ENCODE measurements at regions not wholly inside any gene's neighbourhood (a gene's known extent, or its start where the extent isn't known, plus 50 kb on each side); places are given as distances from the start of the nearest gene placed in this dataset.

- WGBS, result 15% methylated on average over 14 of the region's 14 CpGs
- DNase-seq (ENCODE audit: low spot score), result no peak
- peak overlapping the region; percentile 5 to 25 for H3K27ac ChIP-seq (ENCODE audit: low read depth in 1 of 2, low read length in 2 of 2)
- peaks cover 0 to 6% (median 1%) of the 10 kb centered on the region in 4 donors for H3K4me1 ChIP-seq (ENCODE audit: control insufficient read depth in 4 of 4, insufficient read depth in 4 of 4, low read length in 3 of 4)
- peak overlapping the region; percentile 51 to 62 (median 60) for H3K4me3 ChIP-seq (ENCODE audit: low read depth in 1 of 3, low read length in 3 of 3)
- no peaks in the 10 kb centered on the region for H3K27me3 ChIP-seq (ENCODE audit: control insufficient read depth in 4 of 4, insufficient read depth in 4 of 4, low read length in 3 of 4)
- TF ChIP-seq FOXA2 (IDR thresholded peaks at IDR 0.05) (no peak), ZBTB33 (IDR thresholded peaks at IDR 0.05) (no peak), HNF4G (IDR thresholded peaks at IDR 0.05) (no peak)
- peak overlapping the region; percentile 4 to 13 for H3K9ac ChIP-seq (ENCODE audit: low read depth in 1 of 2, low read length in 2 of 2)
- H3K9me3 ChIP-seq (ENCODE audit: control insufficient read depth in 4 of 4, low read length in 3 of 4), result no peaks in the 10 kb centered on the region
- H3K36me3 ChIP-seq (ENCODE audit: control insufficient read depth in 4 of 4, insufficient read depth in 3 of 4, low read depth in 1 of 4, low read length in 3 of 4), result no peaks in the 10 kb centered on the region
These were observed 355.5 kb downstream of the LMO4 start for GRCh38 chr1:87684194-87684593.

- H3K4me1 ChIP-seq (ENCODE audit: control insufficient read depth in 4 of 4, insufficient read depth in 4 of 4, low read length in 3 of 4), result peaks cover 0 to 6% (median 1%) of the 10 kb centered on the region in 4 donors
- no peaks in the 10 kb centered on the region for H3K9me3 ChIP-seq (ENCODE audit: control insufficient read depth in 4 of 4, low read length in 3 of 4)
- no peak for DNase-seq (ENCODE audit: low spot score)
- H3K27me3 ChIP-seq (ENCODE audit: control insufficient read depth in 4 of 4, insufficient read depth in 4 of 4, low read length in 3 of 4), result no peaks in the 10 kb centered on the region
- H3K9ac ChIP-seq (ENCODE audit: low read depth in 1 of 2, low read length in 2 of 2), result no peak overlapping the region
- TF ChIP-seq GABPA (IDR thresholded peaks at IDR 0.05 in 1 of 2, conservative IDR thresholded peaks at IDR 0.05 in 1 of 2) (no peak), EGR1 (IDR thresholded peaks at IDR 0.05; ENCODE audit: low read depth in 2 of 2) (no peak), RXRA (IDR thresholded peaks at IDR 0.05) (no peak), RAD21 (IDR thresholded peaks at IDR 0.05) (no peak), NR2F2 (IDR thresholded peaks at IDR 0.05) (no peak), FOXA2 (IDR thresholded peaks at IDR 0.05) (no peak), YY1 (IDR thresholded peaks at IDR 0.05) (no peak), FOXA1 (IDR thresholded peaks at IDR 0.05) (no peak), ZBTB33 (IDR thresholded peaks at IDR 0.05) (no peak)
- peak overlapping the region in 1 of 2 donors; percentile 25 for H3K27ac ChIP-seq (ENCODE audit: low read depth in 1 of 2, low read length in 2 of 2)
- WGBS, result 60% methylated on average over 6 of the region's 6 CpGs
- H3K4me3 ChIP-seq (ENCODE audit: low read depth in 1 of 3, low read length in 3 of 3), result peak overlapping the region; percentile 51 to 62 (median 60)
- H3K36me3 ChIP-seq (ENCODE audit: control insufficient read depth in 4 of 4, insufficient read depth in 3 of 4, low read depth in 1 of 4, low read length in 3 of 4), result no peaks in the 10 kb centered on the region
These were observed 356.1 kb downstream of the LMO4 start for GRCh38 chr1:87684713-87685205.

GRCh38 chr1:87685311-87686135 is 356.8 kb downstream of the LMO4 start:
- H3K27me3 ChIP-seq (ENCODE audit: control insufficient read depth in 4 of 4, insufficient read depth in 4 of 4, low read length in 3 of 4), result no peaks in the 10 kb centered on the region
- H3K27ac ChIP-seq (ENCODE audit: low read depth in 1 of 2, low read length in 2 of 2), result peak overlapping the region in 1 of 2 donors; percentile 8
- DNase-seq (ENCODE audit: low spot score), result no peak
- no peaks in the 10 kb centered on the region for H3K36me3 ChIP-seq (ENCODE audit: control insufficient read depth in 4 of 4, insufficient read depth in 3 of 4, low read depth in 1 of 4, low read length in 3 of 4)
- no peaks in the 10 kb centered on the region for H3K9me3 ChIP-seq (ENCODE audit: control insufficient read depth in 4 of 4, low read length in 3 of 4)
- TF ChIP-seq NR2F2 (IDR thresholded peaks at IDR 0.05), result no peak
- H3K9ac ChIP-seq (ENCODE audit: low read depth in 1 of 2, low read length in 2 of 2), result no peak overlapping the region
- H3K4me1 ChIP-seq (ENCODE audit: control insufficient read depth in 4 of 4, insufficient read depth in 4 of 4, low read length in 3 of 4), result peaks cover 0 to 6% (median 1%) of the 10 kb centered on the region in 4 donors
- H3K4me3 ChIP-seq (ENCODE audit: low read depth in 1 of 3, low read length in 3 of 3), result no peak overlapping the region
- WGBS, result 78% methylated on average over 16 of the region's 16 CpGs
